Heart right ventricle (tissue), 16 donors: ENCODE measurements at regions not wholly inside any gene's neighbourhood (a gene's known extent, or its start where the extent isn't known, plus 50 kb on each side); places are given as distances from the start of the nearest gene placed in this dataset.

Experiments used
- ATAC-seq, 8 donors: fragments of 200-7000 bp; cut with Tn5 transposase; one replicate each; pipeline ENCODE4 v1.9.1; 2020; ENCODE audit warnings: mild to moderate bottlenecking in 8 of 8, moderate library complexity in 8 of 8, moderate number of reproducible peaks in 1 of 8
- DNase-seq, 2 donors: peaks; one replicate each; pipeline ENCODE4 v3.0.0-alpha.2; 2020
- H3K27ac ChIP-seq, 10 donors: fragments of 200-600 bp; sonication (generic) in 2 of 10; one replicate each; pipeline versions ENCODE4 v1.5.0 to v1.8.0; 2020 to 2022; ENCODE audit warnings: mild to moderate bottlenecking in 3 of 10
- H3K27me3 ChIP-seq, 7 donors: fragments of 200-600 bp; one replicate each; pipeline ENCODE4 v1.8.0; 2021 to 2022; ENCODE audit warnings: mild to moderate bottlenecking in 2 of 7
- H3K36me3 ChIP-seq, 9 donors: fragments of 200-600 bp; sonication (generic) in 1 of 9; one replicate each; pipeline versions ENCODE4 v1.5.0 to v1.8.0; 2020 to 2022; ENCODE audit warnings: mild to moderate bottlenecking in 2 of 9
- H3K4me1 ChIP-seq, 9 donors: fragments of 200-600 bp; sonication (generic) in 1 of 9; one replicate each; pipeline versions ENCODE4 v1.5.0 to v1.8.0; 2020 to 2022; ENCODE audit warnings: mild to moderate bottlenecking in 4 of 9
- H3K4me3 ChIP-seq, 10 donors: fragments of 200-600 bp; sonication (generic) in 2 of 10; one replicate each; pipeline versions ENCODE4 v1.5.0 to v1.8.0; 2020 to 2022; ENCODE audit warnings: mild to moderate bottlenecking in 7 of 10, moderate library complexity in 2 of 10
- H3K9me3 ChIP-seq, 11 donors: fragments of 200-600 bp in 10 of 11; sonication (generic) in 2 of 11; one replicate each; pipeline versions ENCODE4 v1.5.0 to v1.8.0; 2013 to 2022; ENCODE audit warnings: mild to moderate bottlenecking in 2 of 11, control low read depth in 1 of 11, moderate library complexity in 1 of 11
- WGBS, 2 donors: extraction: QIAGEN DNeasy Blood & Tissue Kit; methylation state at CpG; one replicate each; pipeline ENCODE4 v1.1.7; 2013; ENCODE audit warnings: inconsistent platforms in 1 of 2; 5-methylcytosine and 5-hydroxymethylcytosine counted together
- intact Hi-C, 10 donors: fragments of 100-400 bp; cut with DNase I; formaldehyde crosslinking; loops; one replicate each; pipeline versions ENCODE4 v1.11.1 to v1.14.2; 2022
- TF ChIP-seq, protein P1 (sequence below), 9 donors: fragments of 200-600 bp; sonication (generic) in 2 of 9; IDR thresholded peaks; one replicate each; pipeline versions ENCODE4 v1.5.0 to v1.8.0; 2021 to 2022; ENCODE audit warnings: antibody characterized with exemption in 9 of 9, mild to moderate bottlenecking in 5 of 9, moderate library complexity in 1 of 9
- donor health status: Arrhythmogenic right ventricular cardiomyopathy.
- donor health status: ischemic (EF 13 %, LVEDD 7.1; RV severe dilation, severe dysfunction).
- donor health status: healthy with polysubstance abuse.
- donor health status: DM: no; HTN: yes; CAD: no.
- donor health status: DM: no; HTN: no; CAD: no.
- donor health status: ischemic (EF 25% LVEDD 6.9; RV normal size, moderate dysfunction).
- donor health status: ischemic (EF 25% LVEDD 5.7; RV mildly dilated, moderate dysfunction).
- donor health status: healthy.
- donor health status: DM: yes; HTN: yes; CAD: no.
- donor health status: Ischemic cardiomyopathy.
- donor health status: ischemic (EF 35%, LVEDD 5.7; RV mildly dilated, moderate dysfunction).
- donor health status: nonischemic (EF 11% LVEDD 7.7; RV severe dilation, severe dysfunction).
- donor health status: DM: yes; HTN: yes; CAD: no.
- donor health status: PGD.
- donor health status: ischemic (EF 29% LVEDD 5.4; RV normal size, mild dysfunction).
- donor health status: nonischemic (EF 23%, LVEDD 6.1; RV moderate dilation, normal function).

DNA sequence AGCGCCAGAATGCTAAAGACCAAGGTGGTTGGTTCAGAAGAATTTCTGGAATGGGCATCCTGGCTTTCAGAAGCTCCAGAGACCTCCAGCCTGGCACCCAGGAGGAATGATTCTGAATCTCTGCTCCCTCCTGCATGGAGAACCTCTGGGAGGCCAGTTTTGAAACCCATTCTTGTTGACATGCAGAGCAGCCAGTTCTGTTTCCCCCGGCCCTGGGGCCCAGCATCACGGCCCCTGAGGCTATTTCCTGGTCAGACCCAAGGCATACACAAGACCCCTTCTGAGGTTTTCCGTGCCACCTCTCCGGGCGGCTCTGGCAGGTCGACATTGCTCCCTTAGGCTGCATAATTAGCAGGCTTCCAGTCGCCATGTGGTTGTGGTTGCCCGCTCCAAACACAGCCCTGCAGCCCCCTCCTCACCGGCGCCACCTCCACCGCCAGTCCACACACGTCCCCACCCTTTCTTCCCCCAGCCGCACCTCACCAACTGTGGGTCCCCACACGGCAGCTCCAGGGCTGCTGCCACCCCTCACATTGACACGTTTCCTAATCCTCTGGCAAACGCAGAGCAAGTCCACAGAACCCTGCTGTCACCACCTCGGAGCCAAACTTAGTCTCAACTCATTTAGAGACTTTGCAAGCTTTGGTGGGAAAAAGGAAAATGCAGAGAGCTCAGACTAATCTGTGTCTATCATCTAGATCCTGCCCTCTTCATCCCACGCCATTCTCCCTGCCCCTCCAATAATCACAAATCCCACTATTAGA is 367.1 kb downstream of the SOX9 start:
- H3K27me3 ChIP-seq = peaks cover 0 to 46% (median 25%) of the 10 kb centered on the region in 7 donors
- intact Hi-C loops = no loop called here
- TF ChIP-seq, protein P1, sequence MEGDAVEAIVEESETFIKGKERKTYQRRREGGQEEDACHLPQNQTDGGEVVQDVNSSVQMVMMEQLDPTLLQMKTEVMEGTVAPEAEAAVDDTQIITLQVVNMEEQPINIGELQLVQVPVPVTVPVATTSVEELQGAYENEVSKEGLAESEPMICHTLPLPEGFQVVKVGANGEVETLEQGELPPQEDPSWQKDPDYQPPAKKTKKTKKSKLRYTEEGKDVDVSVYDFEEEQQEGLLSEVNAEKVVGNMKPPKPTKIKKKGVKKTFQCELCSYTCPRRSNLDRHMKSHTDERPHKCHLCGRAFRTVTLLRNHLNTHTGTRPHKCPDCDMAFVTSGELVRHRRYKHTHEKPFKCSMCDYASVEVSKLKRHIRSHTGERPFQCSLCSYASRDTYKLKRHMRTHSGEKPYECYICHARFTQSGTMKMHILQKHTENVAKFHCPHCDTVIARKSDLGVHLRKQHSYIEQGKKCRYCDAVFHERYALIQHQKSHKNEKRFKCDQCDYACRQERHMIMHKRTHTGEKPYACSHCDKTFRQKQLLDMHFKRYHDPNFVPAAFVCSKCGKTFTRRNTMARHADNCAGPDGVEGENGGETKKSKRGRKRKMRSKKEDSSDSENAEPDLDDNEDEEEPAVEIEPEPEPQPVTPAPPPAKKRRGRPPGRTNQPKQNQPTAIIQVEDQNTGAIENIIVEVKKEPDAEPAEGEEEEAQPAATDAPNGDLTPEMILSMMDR (IDR thresholded peaks at IDR 0.05) = no peak
- no peak overlapping the region for H3K27ac ChIP-seq
- ATAC-seq (no peak), DNase-seq (no peak)
- 61 to 63% methylated on average over 19 of the region's 19 CpGs for WGBS, 2 donors
- H3K36me3 ChIP-seq = no peaks in the 10 kb centered on the region
- peaks cover 0 to 17% (median 0%) of the 10 kb centered on the region in 11 donors for H3K9me3 ChIP-seq
- no peaks in the 10 kb centered on the region for H3K4me1 ChIP-seq
- no peak overlapping the region for H3K4me3 ChIP-seq

DNA sequence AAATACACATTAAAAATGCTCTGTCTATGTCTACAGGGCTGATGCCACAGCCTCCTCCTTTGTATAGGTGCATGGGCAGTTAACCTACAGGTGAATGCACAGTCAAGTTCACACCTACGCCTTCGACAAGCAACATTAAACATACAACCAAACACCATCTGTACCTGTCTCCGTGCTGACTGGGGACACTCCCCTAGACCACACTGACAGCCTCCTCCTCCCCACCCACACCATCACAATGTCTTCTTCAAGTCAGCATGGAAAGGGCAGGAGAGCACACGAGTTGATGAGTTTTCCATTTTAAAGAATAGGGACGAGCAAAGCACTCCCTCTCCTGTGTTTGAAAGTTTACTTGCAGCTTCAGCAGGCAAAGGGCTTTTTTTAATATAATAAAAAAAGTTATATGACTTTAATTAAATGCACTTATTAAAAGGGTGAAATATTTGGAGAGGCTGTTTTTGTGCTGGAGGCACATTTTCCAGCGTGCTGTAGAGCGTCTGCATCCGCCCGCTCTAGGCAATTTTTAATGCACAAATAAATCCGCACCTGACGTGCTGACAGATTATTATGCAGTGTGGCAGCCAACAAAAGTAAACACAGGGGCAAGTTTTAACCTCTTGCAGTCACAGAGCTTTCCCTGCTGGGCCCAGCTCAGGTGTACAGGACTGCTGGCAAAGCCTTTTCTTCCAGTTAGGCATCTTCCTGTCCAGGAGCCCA is 367.9 kb downstream of the SOX9 start:
- peaks cover 0 to 41% (median 21%) of the 10 kb centered on the region in 7 donors for H3K27me3 ChIP-seq
- peaks cover 0 to 17% (median 0%) of the 10 kb centered on the region in 11 donors for H3K9me3 ChIP-seq
- no peak for DNase-seq
- intact Hi-C loops = no loop called here
- H3K4me1 ChIP-seq = no peaks in the 10 kb centered on the region
- H3K36me3 ChIP-seq = no peaks in the 10 kb centered on the region
- H3K27ac ChIP-seq = no peak overlapping the region
- ATAC-seq = no peak
- H3K4me3 ChIP-seq = no peak overlapping the region
- TF ChIP-seq, protein P1 (IDR thresholded peaks at IDR 0.05) = no peak
- WGBS, 2 donors = 64% methylated on average over 11 of the region's 11 CpGs

DNA sequence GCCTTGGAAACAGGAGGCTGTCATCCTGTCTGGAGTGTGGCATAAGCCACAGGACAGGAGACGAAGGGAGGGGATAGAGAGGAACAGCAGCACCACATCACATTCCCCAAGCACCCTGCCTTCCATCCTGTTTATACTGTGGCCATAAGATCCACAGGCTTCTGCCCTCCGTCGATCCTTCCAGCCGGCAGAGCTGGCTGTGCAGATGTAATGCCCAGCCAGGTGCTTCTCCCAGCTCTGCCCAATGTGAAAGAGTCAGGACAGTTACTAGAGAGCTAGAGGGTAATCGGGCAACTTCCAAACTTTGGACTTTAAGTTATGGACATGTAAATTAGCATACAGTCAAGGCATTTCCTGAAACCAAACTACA is 368.4 kb downstream of the SOX9 start:
- Histone ChIP-seq H3K4me1 (no peaks in the 10 kb centered on the region), H3K36me3 (no peaks in the 10 kb centered on the region), H3K27ac (no peak overlapping the region), H3K27me3 (peaks cover 0 to 37% (median 17%) of the 10 kb centered on the region in 7 donors), H3K4me3 (no peak overlapping the region), H3K9me3 (peaks cover 0 to 17% (median 0%) of the 10 kb centered on the region in 11 donors)
- ATAC-seq = no peak
- intact Hi-C loops = no loop called here
- 63% methylated on average over 5 of the region's 5 CpGs for WGBS, 2 donors
- TF ChIP-seq, protein P1 (IDR thresholded peaks at IDR 0.05) = no peak
- DNase-seq = no peak

DNA sequence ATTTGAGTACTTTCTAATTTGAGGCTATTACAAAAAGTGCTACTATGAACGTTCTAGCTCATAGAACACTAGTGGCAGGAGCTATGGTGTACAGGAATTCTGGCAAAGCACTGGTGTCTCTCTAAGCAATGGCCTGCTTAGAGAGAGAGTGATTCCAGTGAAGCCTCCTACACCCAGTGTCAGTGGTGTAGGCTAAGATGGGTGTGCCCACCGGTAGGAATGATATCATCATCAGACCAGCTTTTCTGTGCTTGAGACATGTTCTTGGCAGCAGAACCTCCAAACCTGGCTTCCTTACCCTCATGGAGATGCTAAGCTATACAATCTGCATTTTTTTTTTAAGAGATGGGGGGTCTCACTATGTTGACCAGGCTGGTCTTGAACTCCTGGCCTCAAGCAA is 370.3 kb downstream of the SOX9 start:
- no peak for DNase-seq
- ATAC-seq = no peak
- H3K27ac ChIP-seq = no peak overlapping the region
- peaks cover 0 to 33% (median 12%) of the 10 kb centered on the region in 7 donors for H3K27me3 ChIP-seq
- H3K9me3 ChIP-seq = peaks cover 0 to 17% (median 0%) of the 10 kb centered on the region in 11 donors
- intact Hi-C loops = no loop called here
- H3K4me1 ChIP-seq = no peaks in the 10 kb centered on the region
- no peak overlapping the region for H3K4me3 ChIP-seq
- 71 to 74% methylated on average over 2 of the region's 2 CpGs for WGBS, 2 donors
- TF ChIP-seq, protein P1 (IDR thresholded peaks at IDR 0.05) = no peak
- no peaks in the 10 kb centered on the region for H3K36me3 ChIP-seq
